Heart left ventricle (tissue), 16 donors: ENCODE measurements at regions not wholly inside any gene's neighbourhood (a gene's known extent, or its start where the extent isn't known, plus 50 kb on each side); places are given as distances from the start of the nearest gene placed in this dataset.

Source experiments
- ATAC-seq, 4 donors: fragments of 200-7000 bp; cut with Tn5 transposase; one replicate each; pipeline ENCODE4 v1.9.1; 2020 to 2022; ENCODE audit warnings: moderate library complexity in 4 of 4, mild to moderate bottlenecking in 3 of 4, moderate number of reproducible peaks in 1 of 4
- DNase-seq, 5 donors: peaks; one replicate each; pipeline ENCODE4 v3.0.0-alpha.2; 2020
- H3K27ac ChIP-seq, 12 donors: fragments of 200-600 bp; sonication (generic) in 4 of 12; one replicate each; pipeline versions ENCODE4 v1.5.0 to v1.8.0; 2016 to 2022; ENCODE audit warnings: mild to moderate bottlenecking in 2 of 12
- H3K27me3 ChIP-seq, 9 donors: fragments of 200-600 bp; sonication (generic) in 2 of 9; one replicate each; pipeline versions ENCODE4 v1.5.1 to v1.8.0; 2016 to 2022; ENCODE audit warnings: mild to moderate bottlenecking in 3 of 9
- H3K36me3 ChIP-seq, 9 donors: fragments of 200-600 bp; sonication (generic) in 2 of 9; one replicate each; pipeline versions ENCODE4 v1.5.0 to v1.8.0; 2018 to 2022; ENCODE audit warnings: mild to moderate bottlenecking in 2 of 9
- H3K4me1 ChIP-seq, 12 donors: fragments of 200-600 bp; sonication (generic) in 4 of 12; one replicate each; pipeline versions ENCODE4 v1.5.0 to v1.8.0; 2016 to 2022; ENCODE audit warnings: mild to moderate bottlenecking in 3 of 12
- H3K4me3 ChIP-seq, 12 donors: fragments of 200-600 bp; sonication (generic) in 4 of 12; one replicate each; pipeline versions ENCODE4 v1.5.0 to v1.8.0; 2017 to 2022; ENCODE audit warnings: mild to moderate bottlenecking in 9 of 12, moderate library complexity in 4 of 12
- H3K9me3 ChIP-seq, 12 donors: fragments of 200-600 bp; sonication (generic) in 4 of 12; one replicate each; pipeline versions ENCODE4 v1.5.0 to v1.8.0; 2016 to 2022; ENCODE audit warnings: mild to moderate bottlenecking in 1 of 12
- CTCF ChIP-seq, 12 donors: fragments of 200-600 bp; sonication (generic) in 4 of 12; IDR thresholded peaks; one replicate each; pipeline versions ENCODE4 v1.5.0 to v1.8.0; 2018 to 2022; ENCODE audit warnings: antibody characterized with exemption in 12 of 12, mild to moderate bottlenecking in 5 of 12
- POLR2A ChIP-seq, 2 donors: fragments of 450-650 bp; IDR thresholded peaks; one replicate each; pipeline ENCODE4 v1.6.1; 2017; ENCODE audit warnings: antibody characterized with exemption in 2 of 2, mild to moderate bottlenecking in 2 of 2, moderate library complexity in 2 of 2
- WGBS, 4 donors: extraction: QIAGEN DNeasy Blood & Tissue Kit in 2 of 4; methylation state at CpG; one replicate each; pipeline versions ENCODE4 v1.1.5 to v1.1.7; 2013 to 2018; 5-methylcytosine and 5-hydroxymethylcytosine counted together
- intact Hi-C, 10 donors: fragments of 100-400 bp; cut with DNase I; formaldehyde crosslinking; loops; one replicate each; pipeline versions ENCODE4 v1.11.1 to v1.14.2; 2022
- donor health status: ischemic (EF 13 %, LVEDD 7.1; RV severe dilation, severe dysfunction).
- donor health status: healthy with polysubstance abuse.
- donor health status: DM: no; HTN: yes; CAD: no.
- donor health status: DM: no; HTN: no; CAD: no.
- donor health status: ischemic (EF 25% LVEDD 6.9; RV normal size, moderate dysfunction).
- donor health status: ischemic (EF 25% LVEDD 5.7; RV mildly dilated, moderate dysfunction).
- donor health status: healthy.
- donor health status: DM: yes; HTN: yes; CAD: no.
- donor health status: ischemic (EF 35%, LVEDD 5.7; RV mildly dilated, moderate dysfunction).
- donor health status: nonischemic (EF 11% LVEDD 7.7; RV severe dilation, severe dysfunction).
- donor health status: DM: yes; HTN: yes; CAD: no.
- donor health status: PGD.
- donor health status: ischemic (EF 29% LVEDD 5.4; RV normal size, mild dysfunction).
- donor health status: nonischemic (EF 23%, LVEDD 6.1; RV moderate dilation, normal function).

- peak; percentile 25 to 78 (median 68) for ATAC-seq
- Histone ChIP-seq H3K27me3 (peaks cover 0 to 6% (median 0%) of the 10 kb centered on the region in 9 donors), H3K9me3 (no peaks in the 10 kb centered on the region), H3K4me1 (peaks cover 0 to 16% (median 2%) of the 10 kb centered on the region in 12 donors), H3K27ac (peak overlapping the region in 11 of 12 donors; percentile 33 to 90 (median 54)), H3K4me3 (peak overlapping the region in 10 of 12 donors; percentile 0 to 46 (median 26)), H3K36me3 (no peaks in the 10 kb centered on the region)
- peak; percentile 40 to 79 (median 62) for DNase-seq
- 59 to 64% (median 61%) methylated on average over 12 to 19 of the region's 19 CpGs for WGBS, 4 donors
- TF ChIP-seq CTCF (IDR thresholded peaks at IDR 0.05), result no peak
- no peak for TF ChIP-seq POLR2A (IDR thresholded peaks at IDR 0.05)
- intact Hi-C loops, result no loop called here
Measured at GRCh38 chr14:101120641-101121507, 217.4 kb upstream of the RTL1 start.

- peak overlapping the region in 7 of 12 donors; percentile 4 to 90 (median 54) for H3K27ac ChIP-seq
- WGBS, 4 donors, result 81 to 90% (median 87%) methylated on average over 13 of the region's 13 CpGs
- DNase-seq, result no peak
Measured at GRCh38 chr14:101121508-101122139, 218.1 kb upstream of the RTL1 start.

GRCh38 chr14:101122237-101123141 lies 219.0 kb upstream of the RTL1 start:
- intact Hi-C loops, result no loop called here
- WGBS, 4 donors, result 89 to 92% (median 91%) methylated on average over 18 to 21 of the region's 21 CpGs
- H3K4me1 ChIP-seq, result peaks cover 0 to 16% (median 2%) of the 10 kb centered on the region in 12 donors
- ATAC-seq (no peak), DNase-seq (no peak)
- no peak for TF ChIP-seq CTCF (IDR thresholded peaks at IDR 0.05)
- TF ChIP-seq POLR2A (IDR thresholded peaks at IDR 0.05), result no peak
- no peak overlapping the region for H3K27ac ChIP-seq
- no peaks in the 10 kb centered on the region for H3K9me3 ChIP-seq
- H3K27me3 ChIP-seq, result peaks cover 0 to 17% (median 0%) of the 10 kb centered on the region in 9 donors
- no peak overlapping the region for H3K4me3 ChIP-seq
- H3K36me3 ChIP-seq, result no peaks in the 10 kb centered on the region

More at GRCh38 chr14:101121508-101122139, 218.1 kb upstream of the RTL1 start:
- no peaks in the 10 kb centered on the region for H3K9me3 ChIP-seq
- no peak for ATAC-seq
- intact Hi-C loops, result no loop called here
- H3K27me3 ChIP-seq, result peaks cover 0 to 10% (median 0%) of the 10 kb centered on the region in 9 donors
- H3K4me3 ChIP-seq, result peak overlapping the region in 1 of 12 donors; percentile 46
- no peaks in the 10 kb centered on the region for H3K36me3 ChIP-seq
- H3K4me1 ChIP-seq, result peaks cover 0 to 16% (median 2%) of the 10 kb centered on the region in 12 donors
- TF ChIP-seq CTCF (IDR thresholded peaks at IDR 0.05) (no peak), POLR2A (IDR thresholded peaks at IDR 0.05) (no peak)
